ENCODE measurements at regions not wholly inside any gene's neighbourhood (a gene's known extent, or its start where the extent isn't known, plus 50 kb on each side); places are given as distances from the start of the nearest gene placed in this dataset.

DNA sequence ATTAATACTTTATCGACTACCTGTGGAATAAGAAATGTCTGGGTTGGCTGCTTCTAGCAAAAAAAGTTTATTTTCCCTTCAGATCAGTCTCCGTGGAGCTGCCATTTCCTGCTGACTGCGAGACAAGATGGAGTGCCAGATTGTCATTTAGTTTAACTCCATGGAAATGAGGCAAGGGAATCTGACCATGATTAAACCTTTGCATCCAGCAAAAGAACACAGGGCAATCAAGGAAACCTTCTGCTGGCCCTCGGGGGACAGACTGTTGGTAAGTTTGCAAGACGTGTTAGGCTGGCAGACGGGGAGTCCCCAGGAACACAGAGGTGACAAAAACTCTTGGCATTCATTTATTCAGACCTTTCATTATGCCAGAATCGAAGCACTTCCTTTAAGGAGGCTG lies 52.2 kb upstream of the SPACA1 start:
- peaks cover 4 to 10% of the 10 kb centered on the region in 2 donors for H3K4me1 ChIP-seq (ENCODE audit: control insufficient read depth in 2 of 2, insufficient read depth in 1 of 2, low read depth in 1 of 2, low read length in 2 of 2)
- H2BK12ac ChIP-seq (ENCODE audit: low read length): no peak overlapping the region
- H3K9ac ChIP-seq (ENCODE audit: low read depth, low read length, poor library complexity): no peak overlapping the region
- no CpG with 5 or more reads among the region's 7 CpGs for WGBS, 2 donors (ENCODE audit: extremely low coverage in 2 of 2, insufficient read length in 2 of 2, insufficient replicate concordance in 1 of 2)
- H3K4ac ChIP-seq (ENCODE audit: low read length): no peak overlapping the region
- H3K36me3 ChIP-seq (replicated peaks in 1 of 2; ENCODE audit: control insufficient read depth in 2 of 2, insufficient read depth in 2 of 2, low read length in 2 of 2): no peaks in the 10 kb centered on the region
- peak overlapping the region; percentile 91 for H2AFZ ChIP-seq (ENCODE audit: low read length)
- peak overlapping the region; percentile 13 for H3K18ac ChIP-seq (ENCODE audit: low read length)
- no peak overlapping the region for H3K23ac ChIP-seq (ENCODE audit: low read depth, low read length, poor library complexity)
- no peaks in the 10 kb centered on the region for H3K27me3 ChIP-seq (ENCODE audit: control insufficient read depth in 3 of 3, insufficient read depth in 3 of 3, low read depth in 1 of 3, low read length in 3 of 3)
- no peak overlapping the region for H2BK5ac ChIP-seq (ENCODE audit: low read length)
- no peak overlapping the region for H4K91ac ChIP-seq (ENCODE audit: low read depth, low read length, poor library complexity)
- H3K14ac ChIP-seq (ENCODE audit: low read length): no peak overlapping the region
- H4K8ac ChIP-seq (ENCODE audit: low read depth, low read length): no peak overlapping the region
- H3K79me1 ChIP-seq (ENCODE audit: low read depth, low read length): no peaks in the 10 kb centered on the region
- H2AK5ac ChIP-seq (ENCODE audit: low read depth, low read length): no peak overlapping the region
- H3K4me3 ChIP-seq (ENCODE audit: low read length in 2 of 2): no peak overlapping the region
- DNase-seq (ENCODE audit: low spot score): no peak
- H2BK120ac ChIP-seq (ENCODE audit: low read depth, low read length): no peak overlapping the region
- no peak overlapping the region for H3K4me2 ChIP-seq (ENCODE audit: insufficient read depth, low read length, poor library complexity, severe bottlenecking)
- no peak overlapping the region for H3K27ac ChIP-seq (replicated peaks; ENCODE audit: low read length)
- no peaks in the 10 kb centered on the region for H3K9me3 ChIP-seq (replicated peaks in 1 of 2; ENCODE audit: control insufficient read depth in 2 of 2, insufficient read depth in 1 of 2, low read depth in 1 of 2, low read length in 2 of 2)
- H2BK15ac ChIP-seq (ENCODE audit: low read length): no peak overlapping the region

DNA sequence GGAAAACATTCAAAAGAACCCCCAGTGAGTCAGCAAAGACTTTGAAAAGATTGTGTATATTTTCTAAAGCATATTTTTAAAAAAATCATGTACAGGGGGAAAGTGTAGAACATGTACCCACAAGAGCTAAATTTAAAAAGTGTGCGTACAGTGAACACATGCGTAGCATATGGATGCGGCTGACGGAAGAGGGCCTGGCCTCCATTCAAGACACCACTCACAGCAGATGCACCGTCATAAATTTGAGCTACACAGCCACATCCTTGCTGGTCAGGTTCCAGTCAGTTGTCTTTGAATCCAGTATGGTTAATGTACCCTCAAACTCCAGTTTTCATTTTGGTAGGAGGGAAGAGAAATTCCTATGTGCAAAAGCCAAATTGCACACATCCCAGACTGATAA lies 54.3 kb upstream of the SPACA1 start:
- Histone ChIP-seq H2AK5ac (ENCODE audit: low read depth, low read length) (no peak overlapping the region), H3K27me3 (ENCODE audit: control insufficient read depth in 3 of 3, insufficient read depth in 3 of 3, low read depth in 1 of 3, low read length in 3 of 3) (no peaks in the 10 kb centered on the region), H3K23ac (ENCODE audit: low read depth, low read length, poor library complexity) (no peak overlapping the region), H3K4me1 (ENCODE audit: control insufficient read depth in 2 of 2, insufficient read depth in 1 of 2, low read depth in 1 of 2, low read length in 2 of 2) (peaks cover 4 to 10% of the 10 kb centered on the region in 2 donors), H2BK5ac (ENCODE audit: low read length) (no peak overlapping the region), H3K27ac (replicated peaks; ENCODE audit: low read length) (no peak overlapping the region), H3K14ac (ENCODE audit: low read length) (no peak overlapping the region), H3K4ac (ENCODE audit: low read length) (no peak overlapping the region), H3K4me2 (ENCODE audit: insufficient read depth, low read length, poor library complexity, severe bottlenecking) (no peak overlapping the region), H3K36me3 (replicated peaks in 1 of 2; ENCODE audit: control insufficient read depth in 2 of 2, insufficient read depth in 2 of 2, low read length in 2 of 2) (no peaks in the 10 kb centered on the region), H3K4me3 (ENCODE audit: low read length in 2 of 2) (no peak overlapping the region), H2BK12ac (ENCODE audit: low read length) (no peak overlapping the region), H3K9ac (ENCODE audit: low read depth, low read length, poor library complexity) (no peak overlapping the region), H3K9me3 (replicated peaks in 1 of 2; ENCODE audit: control insufficient read depth in 2 of 2, insufficient read depth in 1 of 2, low read depth in 1 of 2, low read length in 2 of 2) (no peaks in the 10 kb centered on the region), H2BK15ac (ENCODE audit: low read length) (no peak overlapping the region), H2BK120ac (ENCODE audit: low read depth, low read length) (no peak overlapping the region), H3K79me1 (ENCODE audit: low read depth, low read length) (no peaks in the 10 kb centered on the region), H4K91ac (ENCODE audit: low read depth, low read length, poor library complexity) (no peak overlapping the region), H3K18ac (ENCODE audit: low read length) (no peak overlapping the region), H2AFZ (ENCODE audit: low read length) (peak overlapping the region; percentile 30), H4K8ac (ENCODE audit: low read depth, low read length) (no peak overlapping the region)
- no peak for DNase-seq (ENCODE audit: low spot score)
- no CpG with 5 or more reads among the region's 5 CpGs for WGBS, 2 donors (ENCODE audit: extremely low coverage in 2 of 2, insufficient read length in 2 of 2, insufficient replicate concordance in 1 of 2)

DNA sequence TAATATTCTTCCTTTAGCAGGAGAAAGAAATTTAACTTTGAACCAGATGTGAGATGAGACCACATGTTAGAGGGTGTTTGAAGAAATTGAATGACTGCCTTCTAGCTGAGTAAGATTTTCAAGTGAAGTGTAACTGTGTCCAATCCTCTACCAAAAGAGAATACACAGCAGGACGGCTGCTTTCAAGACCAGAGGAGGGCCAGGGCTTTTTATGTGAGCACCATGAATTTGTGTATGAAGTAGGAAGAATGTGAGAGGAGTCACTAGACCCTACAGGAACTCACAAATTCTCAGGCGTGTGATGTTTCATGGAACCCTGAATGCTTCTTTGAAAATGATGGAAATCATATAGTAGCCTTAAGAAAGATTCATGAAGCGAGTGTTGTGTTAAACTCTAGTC lies 56.8 kb upstream of the SPACA1 start:
- Histone ChIP-seq H2BK5ac (ENCODE audit: low read length) (no peak overlapping the region), H4K91ac (ENCODE audit: low read depth, low read length, poor library complexity) (no peak overlapping the region), H2BK12ac (ENCODE audit: low read length) (no peak overlapping the region), H3K27me3 (ENCODE audit: control insufficient read depth in 3 of 3, insufficient read depth in 3 of 3, low read depth in 1 of 3, low read length in 3 of 3) (no peaks in the 10 kb centered on the region), H3K14ac (ENCODE audit: low read length) (no peak overlapping the region), H2BK15ac (ENCODE audit: low read length) (no peak overlapping the region), H3K36me3 (replicated peaks in 1 of 2; ENCODE audit: control insufficient read depth in 2 of 2, insufficient read depth in 2 of 2, low read length in 2 of 2) (no peaks in the 10 kb centered on the region), H4K8ac (ENCODE audit: low read depth, low read length) (no peak overlapping the region), H2AFZ (ENCODE audit: low read length) (peak overlapping the region; percentile 25), H3K9me3 (replicated peaks in 1 of 2; ENCODE audit: control insufficient read depth in 2 of 2, insufficient read depth in 1 of 2, low read depth in 1 of 2, low read length in 2 of 2) (no peaks in the 10 kb centered on the region), H3K4me2 (ENCODE audit: insufficient read depth, low read length, poor library complexity, severe bottlenecking) (no peak overlapping the region), H2BK120ac (ENCODE audit: low read depth, low read length) (no peak overlapping the region), H3K4ac (ENCODE audit: low read length) (no peak overlapping the region), H3K4me3 (ENCODE audit: low read length in 2 of 2) (no peak overlapping the region), H2AK5ac (ENCODE audit: low read depth, low read length) (no peak overlapping the region), H3K23ac (ENCODE audit: low read depth, low read length, poor library complexity) (no peak overlapping the region), H3K79me1 (ENCODE audit: low read depth, low read length) (no peaks in the 10 kb centered on the region), H3K4me1 (ENCODE audit: control insufficient read depth in 2 of 2, insufficient read depth in 1 of 2, low read depth in 1 of 2, low read length in 2 of 2) (peaks cover 4 to 10% of the 10 kb centered on the region in 2 donors), H3K18ac (ENCODE audit: low read length) (no peak overlapping the region), H3K9ac (ENCODE audit: low read depth, low read length, poor library complexity) (no peak overlapping the region), H3K27ac (replicated peaks; ENCODE audit: low read length) (no peak overlapping the region)
- WGBS, 2 donors (ENCODE audit: extremely low coverage in 2 of 2, insufficient read length in 2 of 2, insufficient replicate concordance in 1 of 2): no CpG with 5 or more reads among the region's 3 CpGs
- no peak for DNase-seq (ENCODE audit: low spot score)

DNA sequence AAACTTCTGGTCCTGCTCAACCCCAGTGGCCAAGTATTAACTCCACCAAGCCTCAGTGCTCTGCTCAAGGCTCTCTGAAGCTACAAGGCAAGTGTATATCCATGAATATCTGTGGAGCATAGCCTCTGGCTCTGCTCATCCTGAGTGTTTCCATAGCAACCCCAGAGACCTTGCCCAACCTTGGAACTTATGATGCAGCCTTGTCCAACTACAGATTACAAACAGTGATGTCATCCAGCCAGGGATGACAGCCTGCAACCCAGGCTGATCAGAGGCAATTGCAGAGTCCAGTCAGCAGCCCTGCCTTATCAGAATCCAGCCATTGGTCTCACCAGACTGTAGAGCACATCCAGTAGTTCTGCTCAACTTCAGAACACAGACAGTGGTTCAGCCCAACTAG lies 65.5 kb upstream of the SPACA1 start:
- H3K27ac ChIP-seq (replicated peaks; ENCODE audit: low read length): no peak overlapping the region
- no peak overlapping the region for H2AFZ ChIP-seq (ENCODE audit: low read length)
- H3K4ac ChIP-seq (ENCODE audit: low read length): no peak overlapping the region
- DNase-seq (ENCODE audit: low spot score): no peak
- H3K9ac ChIP-seq (ENCODE audit: low read depth, low read length, poor library complexity): no peak overlapping the region
- H2AK5ac ChIP-seq (ENCODE audit: low read depth, low read length): no peak overlapping the region
- no peak overlapping the region for H3K4me3 ChIP-seq (ENCODE audit: low read length in 2 of 2)
- H2BK12ac ChIP-seq (ENCODE audit: low read length): no peak overlapping the region
- no peaks in the 10 kb centered on the region for H3K9me3 ChIP-seq (replicated peaks in 1 of 2; ENCODE audit: control insufficient read depth in 2 of 2, insufficient read depth in 1 of 2, low read depth in 1 of 2, low read length in 2 of 2)
- no peaks in the 10 kb centered on the region for H3K27me3 ChIP-seq (ENCODE audit: control insufficient read depth in 3 of 3, insufficient read depth in 3 of 3, low read depth in 1 of 3, low read length in 3 of 3)
- no peak overlapping the region for H2BK5ac ChIP-seq (ENCODE audit: low read length)
- no peak overlapping the region for H3K18ac ChIP-seq (ENCODE audit: low read length)
- no peak overlapping the region for H3K4me2 ChIP-seq (ENCODE audit: insufficient read depth, low read length, poor library complexity, severe bottlenecking)
- H3K4me1 ChIP-seq (ENCODE audit: control insufficient read depth in 2 of 2, insufficient read depth in 1 of 2, low read depth in 1 of 2, low read length in 2 of 2): peaks cover 0 to 2% of the 10 kb centered on the region in 2 donors
- H3K23ac ChIP-seq (ENCODE audit: low read depth, low read length, poor library complexity): no peak overlapping the region
- no peak overlapping the region for H2BK15ac ChIP-seq (ENCODE audit: low read length)
- no peak overlapping the region for H2BK120ac ChIP-seq (ENCODE audit: low read depth, low read length)
- H3K14ac ChIP-seq (ENCODE audit: low read length): peak overlapping the region; percentile 14
- H4K91ac ChIP-seq (ENCODE audit: low read depth, low read length, poor library complexity): no peak overlapping the region
- H4K8ac ChIP-seq (ENCODE audit: low read depth, low read length): no peak overlapping the region
- H3K79me1 ChIP-seq (ENCODE audit: low read depth, low read length): no peaks in the 10 kb centered on the region
- no peaks in the 10 kb centered on the region for H3K36me3 ChIP-seq (replicated peaks in 1 of 2; ENCODE audit: control insufficient read depth in 2 of 2, insufficient read depth in 2 of 2, low read length in 2 of 2)

Measured in neuronal stem cell (in vitro differentiated cells).